A549 (cell line): ENCODE measurements at regions not wholly inside any gene's neighbourhood (a gene's known extent, or its start where the extent isn't known, plus 50 kb on each side); places are given as distances from the start of the nearest gene placed in this dataset.

Experiments
- ATAC-seq, 2 experiments: fragments of 200-7000 bp in 1 of 2; fragments of >200 bp in 1 of 2; cut with Nextera tagmentation in 1 of 2; cut with Tn5 transposase in 1 of 2; 3 replicates each; pipeline versions ENCODE4 v1.8.0 to v1.9.1; 2018 to 2020; ENCODE audit warnings: mild to moderate bottlenecking in 1 of 2, moderate library complexity in 1 of 2
- CTCF ChIA-PET: fragments of 300-600 bp; sonication (Branson Sonifier 250); formaldehyde crosslinking; extraction: SDS; loops from one replicate; lab custom pipeline; 2021; ENCODE audit warnings: antibody characterized with exemption, inconsistent platforms; lab: Yijun Ruan, JAX
- POLR2A ChIA-PET: fragments of 350-600 bp; formaldehyde crosslinking; extraction: SDS; loops from one replicate; lab custom pipeline; 2021; ENCODE audit warnings: antibody characterized with exemption, inconsistent platforms; lab: Yijun Ruan, JAX
- DNase-seq, 2 experiments: peaks; one replicate each; pipeline versions ENCODE4 v3.0.0 to v3.0.0-alpha.2; 2011 to 2016; ENCODE audit warnings: low read depth in 1 of 2, low spot score in 1 of 2
- FAIRE-seq: peaks from 2 replicates; lab custom pipeline; 2011; peaks lifted over from hg19 to GRCh38; lab: Jason Lieb, UNC
- H3K27ac ChIP-seq, 2 experiments: fragments of >200 bp; sonication (Bioruptor Twin); formaldehyde crosslinking; 3 replicates each; pipeline ENCODE4 v1.5.1; 2016 to 2017
- H3K4me1 ChIP-seq: fragments of >200 bp; sonication (Bioruptor Twin); formaldehyde crosslinking; 3 replicates; pipeline ENCODE4 v1.6.1; 2016
- H3K4me2 ChIP-seq: fragments of >200 bp; sonication (Bioruptor Twin); formaldehyde crosslinking; 3 replicates; pipeline ENCODE4 v1.6.1; 2016
- H3K4me3 ChIP-seq: fragments of >200 bp; sonication (Bioruptor Twin); formaldehyde crosslinking; 3 replicates; pipeline ENCODE4 v1.5.1; 2016
- H3K9me3 ChIP-seq: fragments of >200 bp; sonication (Bioruptor Twin); formaldehyde crosslinking; 3 replicates; pipeline ENCODE4 v1.6.1; 2016
- ATOH8 ChIP-seq: fragments of 250-450 bp; sonication (Bioruptor Pico); IDR thresholded peaks from 2 replicates; pipeline ENCODE4 v1.5.0; 2020; ENCODE audit warnings: low read depth, mild to moderate bottlenecking, moderate library complexity
- BCL3 ChIP-seq: fragments of >200 bp; sonication (Bioruptor Twin); formaldehyde crosslinking; IDR thresholded peaks from 3 replicates; pipeline ENCODE4 v1.6.1; 2016
- BHLHE40 ChIP-seq: IDR thresholded peaks from 2 replicates; pipeline ENCODE4 v1.6.1; 2012; ENCODE audit warnings: low read depth, low read length, inconsistent platforms
- CBX8 ChIP-seq: fragments of 200-600 bp; sonication (generic); IDR thresholded peaks from 2 replicates; pipeline ENCODE4 v1.6.1; 2016
- CHD2 ChIP-seq: fragments of 150-350 bp; IDR thresholded peaks from 2 replicates; pipeline ENCODE4 v1.6.1; 2014; ENCODE audit warnings: low read length; ENCODE audit not compliant: partially characterized antibody
- FOXS1 ChIP-seq: fragments of 250-450 bp; sonication (Bioruptor Pico); IDR thresholded peaks from 2 replicates; pipeline ENCODE4 v1.5.0; 2020; ENCODE audit warnings: mild to moderate bottlenecking, moderate library complexity
- HEYL ChIP-seq: fragments of 250-450 bp; sonication (Bioruptor Pico); IDR thresholded peaks from 2 replicates; pipeline ENCODE4 v1.8.0; 2021; ENCODE audit warnings: mild to moderate bottlenecking, moderate library complexity
- MAFK ChIP-seq: fragments of 450-650 bp; IDR thresholded peaks from 2 replicates; pipeline ENCODE4 v1.6.1; 2014; ENCODE audit not compliant: partially characterized antibody
- NFE2L2 ChIP-seq: fragments of 150-350 bp; conservative IDR thresholded peaks from 2 replicates; pipeline ENCODE4 v1.6.1; 2014; ENCODE audit warnings: low read length
- REST ChIP-seq: fragments of 200-600 bp; sonication (generic); IDR thresholded peaks from 2 replicates; pipeline ENCODE4 v1.6.1; 2016; ENCODE audit warnings: antibody characterized with exemption, mild to moderate bottlenecking, moderate library complexity
- RNF2 ChIP-seq: fragments of 200-600 bp; sonication (generic); IDR thresholded peaks from 2 replicates; pipeline ENCODE4 v1.6.1; 2016; ENCODE audit warnings: low read depth, mild to moderate bottlenecking, antibody characterized with exemption, moderate library complexity, borderline replicate concordance
- SREBF2 ChIP-seq: fragments of 450-650 bp; IDR thresholded peaks from 2 replicates; pipeline ENCODE4 v1.6.1; 2014; ENCODE audit warnings: mild to moderate bottlenecking, moderate library complexity
- USF2 ChIP-seq: fragments of 450-650 bp; IDR thresholded peaks from 2 replicates; pipeline ENCODE4 v1.6.1; 2014; ENCODE audit warnings: antibody characterized with exemption
- ZFP36 ChIP-seq: fragments of 450-650 bp; IDR thresholded peaks from 2 replicates; pipeline ENCODE4 v1.6.1; 2014; ENCODE audit warnings: borderline replicate concordance; ENCODE audit not compliant: partially characterized antibody
- WGBS: methylation state at CpG from one replicate; pipeline ENCODE4 v1.1.6; 2017; ENCODE audit errors: missing lambda C conversion rate; 5-methylcytosine and 5-hydroxymethylcytosine counted together

- no peak for ATAC-seq
Measured at GRCh38 chr13:50141375-50141975, 126.2 kb downstream of the KCNRG start.

More at GRCh38 chr13:50141375-50141975, 126.2 kb downstream of the KCNRG start:
- Histone ChIP-seq H3K27ac (no peak overlapping the region), H3K9me3 (no peaks in the 10 kb centered on the region), H3K4me3 (no peak overlapping the region), H3K4me2 (no peak overlapping the region), H3K4me1 (no peaks in the 10 kb centered on the region)
- POLR2A ChIA-PET: no interaction called here
- WGBS: 92% methylated on average over 2 of the region's 2 CpGs
- no peak for TF ChIP-seq CHD2
- no peak for TF ChIP-seq HEYL (CRISPR knock-in tag)
- no peak for TF ChIP-seq BHLHE40
- no peak for TF ChIP-seq ZFP36
- TF ChIP-seq NFE2L2: no peak
- no peak for TF ChIP-seq BCL3
- TF ChIP-seq REST: no peak
- TF ChIP-seq ATOH8 (CRISPR knock-in tag): no peak
- TF ChIP-seq RNF2: no peak
- TF ChIP-seq MAFK: no peak
- no peak for TF ChIP-seq FOXS1 (CRISPR knock-in tag)
- no peak for TF ChIP-seq SREBF2
- TF ChIP-seq CBX8: no peak
- TF ChIP-seq USF2: no peak
- no peak for DNase-seq
- CTCF ChIA-PET: no interaction called here
- FAIRE-seq: no peak
